ENCODE measurements at regions not wholly inside any gene's neighbourhood (a gene's known extent, or its start where the extent isn't known, plus 50 kb on each side); places are given as distances from the start of the nearest gene placed in this dataset.

GRCh38 chr11:134632347-134633119 is 220.5 kb upstream of the B3GAT1 start:
- TF ChIP-seq EP300 (IDR thresholded peaks at IDR 0.05) (no peak), CTCF (IDR thresholded peaks at IDR 0.05) (no peak), POLR2A (IDR thresholded peaks at IDR 0.05) (no peak)
